Stimulated activated naive CD8-positive, alpha-beta T cell treated with anti-CD3 and anti-CD28 coated beads, Interleukin-15, Interleukin-2, amounts not matched to agents 100 ng/mL and 50 ng/mL, for 24 hours (primary cell): ENCODE measurements at regions not wholly inside any gene's neighbourhood (a gene's known extent, or its start where the extent isn't known, plus 50 kb on each side); places are given as distances from the start of the nearest gene placed in this dataset.
"Not testable (repeated sequence)": the region's sequence is repeated elsewhere in the genome, so short reads cannot be mapped to it uniquely, and the experiment has no call there.

Experiments used
- H3K27ac Mint-ChIP-seq: one replicate; pipeline ENCODE4 v1.8.0; 2021; ENCODE audit warnings: mild to moderate bottlenecking, mixed read lengths
- H3K27me3 Mint-ChIP-seq: one replicate; pipeline ENCODE4 v1.8.0; 2021; ENCODE audit warnings: mixed read lengths
- H3K36me3 Mint-ChIP-seq: one replicate; pipeline ENCODE4 v1.8.0; 2021; ENCODE audit warnings: low read depth, mixed read lengths
- H3K4me1 Mint-ChIP-seq: one replicate; pipeline ENCODE4 v1.8.0; 2021; ENCODE audit warnings: low read depth, mixed read lengths
- H3K4me3 Mint-ChIP-seq: one replicate; pipeline ENCODE4 v1.8.0; 2021; ENCODE audit warnings: mild to moderate bottlenecking, mixed read lengths
- H3K9me3 Mint-ChIP-seq: one replicate; pipeline ENCODE4 v1.8.0; 2021; ENCODE audit warnings: mixed read lengths

GRCh38 chr6:27797960-27798359, 114.2 kb downstream of the OR2B2 start:
- peaks cover 3% of the 10 kb centered on the region for H3K27me3 Mint-ChIP-seq
- peaks cover 15% of the 10 kb centered on the region for H3K4me1 Mint-ChIP-seq
- no peaks in the 10 kb centered on the region for H3K36me3 Mint-ChIP-seq
- H3K9me3 Mint-ChIP-seq, result no peaks in the 10 kb centered on the region
- H3K4me3 Mint-ChIP-seq, result no peak overlapping the region
- no peak overlapping the region for H3K27ac Mint-ChIP-seq

DNA sequence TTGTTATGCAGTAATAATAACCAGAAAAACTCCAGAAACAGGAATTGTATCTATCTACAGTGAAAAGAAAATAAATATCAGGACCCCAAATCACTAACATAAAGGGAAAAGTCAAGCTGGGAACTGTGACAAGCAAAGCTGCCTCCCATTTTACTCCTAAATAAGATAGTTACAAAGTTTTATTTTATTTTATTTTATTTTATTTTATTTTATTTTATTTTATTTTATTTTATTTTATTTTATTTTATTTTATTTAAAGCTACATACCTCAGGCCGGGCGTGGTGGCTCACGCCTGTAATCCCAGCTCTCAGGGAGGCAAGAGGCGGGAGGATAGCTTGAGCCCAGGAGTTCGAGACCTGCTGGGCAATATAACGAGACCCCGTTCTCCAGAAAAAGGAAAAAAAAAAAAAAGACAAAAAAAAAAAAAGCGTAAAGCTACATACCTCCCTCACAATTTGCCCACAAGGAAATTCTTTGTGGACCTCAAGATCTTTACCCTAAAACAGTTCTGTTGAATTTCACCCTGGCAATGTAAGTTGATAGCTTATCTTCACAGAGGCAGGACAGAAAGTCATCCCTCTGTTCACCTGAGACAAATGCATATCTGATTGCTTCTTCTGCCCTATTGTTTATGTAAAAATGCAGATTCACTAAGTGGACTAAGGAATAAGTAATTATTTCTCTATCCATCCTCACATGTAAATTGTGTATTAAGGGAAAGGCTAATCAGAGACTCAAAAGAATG, 115.3 kb downstream of the OR2B2 start:
- not testable (repeated sequence) for H3K27me3 Mint-ChIP-seq, H3K9me3 Mint-ChIP-seq, H3K36me3 Mint-ChIP-seq, H3K4me3 Mint-ChIP-seq, H3K27ac Mint-ChIP-seq
- peaks cover 22% of the 10 kb centered on the region for H3K4me1 Mint-ChIP-seq

GRCh38 chr6:27795697-27796494, 116.3 kb downstream of the OR2B2 start:
- H3K4me3 Mint-ChIP-seq, result peak overlapping the region; percentile 15
- H3K27ac Mint-ChIP-seq, result peak overlapping the region; percentile 34

DNA sequence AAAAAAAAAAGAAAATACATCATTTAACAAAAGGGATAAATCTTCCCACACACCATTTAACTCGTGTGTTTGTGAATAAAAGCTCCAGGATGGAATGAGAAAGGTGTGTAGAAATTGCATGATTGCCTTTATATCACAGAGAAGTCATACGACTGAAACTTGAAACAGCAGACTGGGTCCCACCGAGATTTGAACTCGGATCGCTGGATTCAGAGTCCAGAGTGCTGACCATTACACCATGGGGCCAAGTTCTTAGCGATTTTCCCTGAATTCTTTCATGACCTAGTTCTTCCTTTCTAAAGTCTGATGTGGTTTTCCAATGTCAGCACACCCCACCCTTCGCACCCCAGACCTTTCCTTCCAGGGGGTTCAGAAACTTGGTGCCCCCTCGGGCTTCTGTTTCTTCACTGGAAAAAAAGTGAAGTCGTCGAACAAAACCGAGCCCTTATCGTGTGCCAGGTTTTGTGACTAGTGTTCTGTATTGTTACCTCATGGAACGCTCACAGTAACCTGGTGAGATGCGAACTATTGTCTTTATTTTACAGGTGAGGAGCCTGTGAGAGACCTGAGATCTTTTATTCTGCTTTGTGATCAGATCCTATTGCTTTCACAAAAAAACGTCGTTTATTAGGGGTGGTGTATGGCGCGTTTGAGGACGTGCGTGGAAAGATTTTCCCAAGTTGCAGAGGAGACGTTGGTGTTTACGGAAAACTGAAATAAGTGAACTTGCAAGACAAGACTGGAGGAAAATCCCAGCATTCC, 120.8 kb downstream of the OR2B2 start:
- peaks cover 4% of the 10 kb centered on the region for H3K36me3 Mint-ChIP-seq
- H3K4me3 Mint-ChIP-seq, result peak overlapping the region; percentile 87
- peak overlapping the region; percentile 94 for H3K27ac Mint-ChIP-seq
- no peaks in the 10 kb centered on the region for H3K9me3 Mint-ChIP-seq
- peaks cover 30% of the 10 kb centered on the region for H3K4me1 Mint-ChIP-seq
- H3K27me3 Mint-ChIP-seq, result peaks cover 19% of the 10 kb centered on the region

More at GRCh38 chr6:27795697-27796494, 116.3 kb downstream of the OR2B2 start:
- H3K36me3 Mint-ChIP-seq, result peaks cover 4% of the 10 kb centered on the region
- H3K4me1 Mint-ChIP-seq, result peaks cover 30% of the 10 kb centered on the region
- no peaks in the 10 kb centered on the region for H3K9me3 Mint-ChIP-seq
- H3K27me3 Mint-ChIP-seq, result peaks cover 11% of the 10 kb centered on the region

- H3K9me3 Mint-ChIP-seq, H3K36me3 Mint-ChIP-seq, H3K27ac Mint-ChIP-seq, H3K4me3 Mint-ChIP-seq: not testable (repeated sequence)
- H3K27me3 Mint-ChIP-seq, result peaks cover 25% of the 10 kb centered on the region
- H3K4me1 Mint-ChIP-seq, result peaks cover 18% of the 10 kb centered on the region
Measured at GRCh38 chr6:27788376-27788775, 123.8 kb downstream of the OR2B2 start.

- Mint-ChIP-seq H3K4me1 (no peaks in the 10 kb centered on the region), H3K27ac (no peak overlapping the region), H3K36me3 (no peaks in the 10 kb centered on the region), H3K4me3 (no peak overlapping the region), H3K27me3 (peaks cover 17% of the 10 kb centered on the region), H3K9me3 (no peaks in the 10 kb centered on the region)
Measured at GRCh38 chr6:27786048-27786447, 126.1 kb downstream of the OR2B2 start.

- Mint-ChIP-seq H3K36me3 (no peaks in the 10 kb centered on the region), H3K4me3 (no peak overlapping the region), H3K27ac (no peak overlapping the region), H3K9me3 (no peaks in the 10 kb centered on the region), H3K27me3 (peaks cover 22% of the 10 kb centered on the region), H3K4me1 (no peaks in the 10 kb centered on the region)
Measured at GRCh38 chr6:27785294-27785693, 126.9 kb downstream of the OR2B2 start.

DNA sequence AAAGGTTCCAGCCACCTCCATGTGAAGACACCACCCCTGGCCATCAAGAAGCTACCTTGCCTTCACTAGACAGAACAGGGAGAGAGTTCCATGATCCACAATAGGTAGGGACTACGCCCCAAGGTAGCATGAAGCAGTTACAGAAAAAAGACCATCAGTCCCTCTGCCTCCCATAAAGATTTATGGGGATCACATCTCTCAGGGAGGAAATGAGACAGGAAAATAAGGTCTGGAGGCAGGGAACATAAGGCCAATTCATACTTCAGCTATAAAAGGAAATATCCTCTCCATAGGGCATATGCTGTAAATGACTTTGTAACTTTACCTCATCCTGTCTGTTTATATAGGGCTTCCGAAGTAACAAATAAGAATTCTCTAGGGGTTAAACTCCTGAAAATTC, 129.4 kb downstream of the OR2B2 start:
- Mint-ChIP-seq H3K9me3 (no peaks in the 10 kb centered on the region), H3K4me1 (no peaks in the 10 kb centered on the region), H3K4me3 (no peak overlapping the region), H3K27ac (no peak overlapping the region), H3K36me3 (no peaks in the 10 kb centered on the region), H3K27me3 (peaks cover 23% of the 10 kb centered on the region)

GRCh38 chr6:27778625-27779417, 133.4 kb downstream of the OR2B2 start:
- peaks cover 34% of the 10 kb centered on the region for H3K27me3 Mint-ChIP-seq
- no peaks in the 10 kb centered on the region for H3K36me3 Mint-ChIP-seq
- no peaks in the 10 kb centered on the region for H3K9me3 Mint-ChIP-seq
- peaks cover 5% of the 10 kb centered on the region for H3K4me1 Mint-ChIP-seq
- H3K4me3 Mint-ChIP-seq, result no peak overlapping the region
- H3K27ac Mint-ChIP-seq, result no peak overlapping the region

DNA sequence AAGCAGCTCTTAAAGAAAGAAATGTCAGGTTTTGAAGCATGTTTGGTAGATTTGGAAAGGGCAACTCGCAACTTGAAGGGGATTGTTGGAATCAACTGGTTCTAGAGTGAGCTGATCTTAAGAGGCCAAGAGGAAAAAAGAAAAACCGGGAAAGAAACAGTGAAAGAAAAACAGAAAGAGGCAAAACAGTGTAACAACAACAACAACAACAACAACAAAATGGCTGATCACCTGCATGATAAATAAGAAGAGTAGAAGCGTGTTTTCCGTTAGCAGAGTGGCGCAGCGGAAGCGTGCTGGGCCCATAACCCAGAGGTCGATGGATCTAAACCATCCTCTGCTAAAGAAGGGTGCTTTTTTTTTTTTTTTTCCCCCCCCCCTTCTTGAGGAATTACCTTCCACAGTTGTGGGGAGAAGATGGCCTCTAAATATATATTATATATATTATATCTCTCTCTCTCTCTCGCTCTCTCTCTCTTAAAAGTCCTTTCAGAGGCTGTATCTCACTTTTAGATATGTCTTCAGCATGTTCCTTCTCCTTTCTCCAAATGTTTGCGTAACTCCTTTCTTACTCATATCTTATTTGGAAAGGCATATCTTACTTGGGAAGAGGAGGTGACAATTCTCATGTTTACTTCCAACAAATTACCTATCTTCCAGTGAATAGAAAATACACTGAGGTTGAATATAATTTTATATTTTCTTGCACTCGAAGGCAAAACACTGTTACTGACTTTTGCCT, 134.4 kb downstream of the OR2B2 start:
- Mint-ChIP-seq H3K4me1 (peaks cover 9% of the 10 kb centered on the region), H3K27ac (peak overlapping the region; percentile 12), H3K9me3 (no peaks in the 10 kb centered on the region), H3K27me3 (peaks cover 30% of the 10 kb centered on the region), H3K4me3 (no peak overlapping the region), H3K36me3 (no peaks in the 10 kb centered on the region)

- H3K4me3 Mint-ChIP-seq, result no peak overlapping the region
- peaks cover 30% of the 10 kb centered on the region for H3K27me3 Mint-ChIP-seq
- no peaks in the 10 kb centered on the region for H3K36me3 Mint-ChIP-seq
- no peaks in the 10 kb centered on the region for H3K9me3 Mint-ChIP-seq
- peaks cover 12% of the 10 kb centered on the region for H3K4me1 Mint-ChIP-seq
- H3K27ac Mint-ChIP-seq, result peak overlapping the region; percentile 12
Measured at GRCh38 chr6:27777126-27777525, 135.1 kb downstream of the OR2B2 start.

GRCh38 chr6:27776504-27776903, 135.7 kb downstream of the OR2B2 start:
- Mint-ChIP-seq H3K36me3 (no peaks in the 10 kb centered on the region), H3K27ac (no peak overlapping the region), H3K27me3 (peaks cover 30% of the 10 kb centered on the region), H3K4me1 (peaks cover 15% of the 10 kb centered on the region), H3K4me3 (no peak overlapping the region), H3K9me3 (no peaks in the 10 kb centered on the region)

DNA sequence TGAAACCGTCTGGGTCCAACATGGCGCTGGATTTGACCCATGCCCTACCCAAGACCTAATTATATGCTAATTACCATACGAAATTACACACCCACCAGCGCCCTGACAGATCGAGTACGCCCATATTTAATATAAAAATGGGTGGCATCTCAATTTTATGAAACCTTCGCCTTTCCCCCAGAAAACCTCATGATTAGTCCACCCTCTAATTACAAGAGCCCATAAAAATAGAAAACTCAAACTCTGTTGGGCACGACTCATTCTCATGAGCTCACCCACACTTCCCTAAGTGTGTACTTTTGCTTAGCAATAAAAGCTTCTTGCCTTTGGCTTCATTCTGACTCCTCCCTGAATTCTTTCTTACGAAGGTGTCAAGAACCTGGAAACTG, 136.4 kb downstream of the OR2B2 start:
- Mint-ChIP-seq H3K27me3 (peaks cover 29% of the 10 kb centered on the region), H3K27ac (no peak overlapping the region), H3K36me3 (no peaks in the 10 kb centered on the region), H3K9me3 (no peaks in the 10 kb centered on the region), H3K4me1 (peaks cover 15% of the 10 kb centered on the region), H3K4me3 (no peak overlapping the region)
